ENCODE measurements at regions not wholly inside any gene's neighbourhood (a gene's known extent, or its start where the extent isn't known, plus 50 kb on each side); places are given as distances from the start of the nearest gene placed in this dataset.
A peak's percentile ranks its signal among the peaks of the same experiment; 100 is the strongest.
"Not testable (repeated sequence)": the region's sequence is repeated elsewhere in the genome, so short reads cannot be mapped to it uniquely, and the experiment has no call there.

DNA sequence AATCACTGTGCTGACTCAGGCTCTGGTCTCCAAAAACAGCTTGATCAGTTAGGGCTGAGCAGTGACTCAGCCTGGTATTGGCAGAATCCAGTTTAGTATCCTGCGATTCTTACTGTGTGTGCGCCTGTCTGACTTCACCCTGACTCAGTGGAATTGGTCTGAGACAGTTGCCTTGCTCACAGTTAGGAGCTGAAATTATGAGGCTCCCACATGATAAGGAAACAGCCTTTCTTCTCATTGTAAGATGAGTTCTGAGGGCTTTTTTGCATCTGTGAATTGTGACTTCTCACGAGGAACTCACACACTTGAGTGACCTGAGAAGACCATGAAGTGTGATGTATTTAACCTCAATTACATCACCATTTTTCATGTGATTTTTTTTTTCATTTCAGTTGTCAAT, 1282.4 kb downstream of the RPIA start:
- DNase-seq: not testable (repeated sequence)

DNA sequence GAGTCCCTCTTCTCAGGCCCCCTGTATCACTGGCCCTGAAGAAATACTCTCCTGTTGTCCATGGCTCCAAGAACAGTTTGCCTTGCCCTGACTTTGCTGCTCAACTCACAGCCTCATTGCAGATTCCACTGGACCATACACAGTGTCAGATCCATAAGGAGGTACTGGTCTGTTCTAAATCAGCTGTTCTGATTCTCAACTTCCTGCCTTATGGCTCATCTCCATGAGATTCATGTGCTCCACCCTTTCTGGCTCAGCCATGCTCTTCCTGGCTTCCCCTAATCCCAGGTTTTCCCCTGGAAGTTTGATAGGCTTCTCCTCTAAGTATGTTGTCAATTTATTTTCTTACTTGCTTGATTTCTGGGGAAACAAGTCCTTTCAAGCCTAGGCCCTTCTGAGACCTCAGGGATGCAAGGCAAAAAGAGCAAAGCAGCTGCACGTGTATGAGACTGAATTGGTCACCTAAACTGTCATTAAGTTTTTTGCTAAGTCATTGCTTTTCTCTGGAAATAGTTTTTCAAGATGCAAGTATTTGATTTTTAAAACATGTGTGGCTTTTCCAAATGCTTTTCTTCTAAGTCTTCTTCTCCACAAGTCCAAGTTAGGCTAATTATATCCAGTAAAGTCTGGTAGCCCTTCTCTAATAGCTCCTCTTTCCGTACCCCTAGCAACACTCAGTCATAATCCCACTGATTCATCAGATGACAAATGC, 1288.5 kb downstream of the RPIA start:
- DNase-seq: not testable (repeated sequence)

DNA sequence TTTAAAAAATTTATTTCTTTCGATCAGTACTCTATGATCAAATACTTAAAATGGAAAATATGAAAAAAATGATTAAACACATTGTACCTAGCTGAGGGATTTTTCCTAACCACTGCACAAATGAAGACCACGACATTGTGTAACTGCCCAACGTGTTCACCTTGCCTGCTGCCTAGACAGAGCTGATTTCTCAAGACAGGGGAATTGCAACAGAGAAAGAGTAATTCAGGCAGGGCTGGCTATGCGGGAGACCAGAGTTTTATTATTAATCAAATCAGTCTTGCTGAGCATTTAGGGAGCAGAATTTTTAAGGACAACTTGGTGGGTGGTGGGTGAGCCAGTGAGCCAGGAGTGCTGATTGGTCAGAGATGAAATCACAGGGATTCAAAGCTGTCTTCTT, 1290.8 kb downstream of the RPIA start:
- DNase-seq: not testable (repeated sequence)

DNA sequence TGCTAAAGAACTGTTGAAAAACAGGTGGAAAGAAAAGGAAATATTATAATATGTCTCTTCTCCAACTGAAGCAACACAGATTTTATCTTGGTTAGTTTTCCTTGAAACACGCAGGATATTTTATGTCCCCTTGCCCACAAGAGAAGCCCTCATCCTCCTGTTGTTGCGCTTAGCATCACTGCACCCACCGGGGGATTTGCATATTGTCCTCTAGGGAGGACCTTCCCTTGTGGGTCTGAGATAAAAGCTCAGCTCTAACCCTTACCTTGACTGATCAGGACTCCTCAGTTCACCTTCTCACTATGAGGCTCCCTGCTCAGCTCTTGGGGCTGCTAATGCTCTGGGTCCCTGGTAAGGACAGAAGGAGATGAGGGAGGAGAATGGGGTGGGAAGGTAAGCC, 1294.2 kb downstream of the RPIA start:
- not testable (repeated sequence) for DNase-seq

DNA sequence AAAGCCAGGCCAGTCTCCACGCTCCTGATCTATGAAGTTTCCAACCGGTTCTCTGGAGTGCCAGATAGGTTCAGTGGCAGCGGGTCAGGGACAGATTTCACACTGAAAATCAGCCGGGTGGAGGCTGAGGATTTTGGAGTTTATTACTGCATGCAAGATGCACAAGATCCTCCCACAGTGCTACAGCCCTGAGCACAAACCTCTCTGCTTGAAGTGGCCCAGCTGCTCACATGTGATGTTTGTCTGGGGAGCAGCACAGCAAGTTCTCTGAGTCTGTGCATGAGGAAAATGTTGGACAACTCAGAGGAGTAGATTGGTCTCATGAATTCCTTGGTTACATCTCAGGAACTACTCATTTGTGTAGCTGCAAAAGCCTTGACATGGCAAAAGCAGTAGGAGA, 1295.1 kb downstream of the RPIA start:
- not testable (repeated sequence) for DNase-seq

DNA sequence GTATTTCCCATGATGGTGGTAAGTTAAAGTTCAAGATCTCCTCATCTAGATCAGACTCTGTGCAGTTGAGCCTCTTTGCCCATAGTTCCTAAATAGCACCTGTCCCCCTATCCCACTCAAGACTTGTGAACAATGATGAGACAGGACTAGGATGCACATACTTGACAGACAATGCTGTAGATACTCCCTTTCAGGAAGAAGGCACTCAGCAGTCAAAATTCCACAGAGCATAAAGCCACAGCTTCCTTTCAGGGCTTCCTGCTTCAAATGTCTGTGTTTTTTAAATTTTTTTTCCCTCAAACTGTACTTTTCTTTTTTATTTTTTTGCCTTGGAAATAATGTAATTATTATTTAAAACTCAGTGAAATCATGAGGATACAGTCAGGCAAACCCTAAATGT, 1305.3 kb downstream of the RPIA start:
- DNase-seq: not testable (repeated sequence)

DNA sequence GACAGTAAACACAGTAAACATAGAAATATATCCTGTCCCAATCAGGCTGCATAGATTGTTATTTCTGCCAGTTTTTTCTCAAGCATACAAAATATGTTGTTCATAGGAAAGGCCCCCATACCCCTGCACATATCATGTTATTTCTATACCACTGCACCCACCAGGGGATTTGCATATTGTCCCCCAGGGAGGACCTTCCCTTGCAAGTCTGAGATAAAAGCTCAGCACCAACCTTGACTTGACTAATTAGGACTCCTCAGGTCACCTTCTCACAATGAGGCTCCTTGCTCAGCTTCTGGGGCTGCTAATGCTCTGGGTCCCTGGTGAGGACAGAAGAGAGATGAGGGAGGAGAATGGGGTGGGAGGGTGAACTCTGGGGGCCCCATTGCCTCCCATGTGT, 1313.1 kb downstream of the RPIA start:
- DNase-seq: not testable (repeated sequence)

DNA sequence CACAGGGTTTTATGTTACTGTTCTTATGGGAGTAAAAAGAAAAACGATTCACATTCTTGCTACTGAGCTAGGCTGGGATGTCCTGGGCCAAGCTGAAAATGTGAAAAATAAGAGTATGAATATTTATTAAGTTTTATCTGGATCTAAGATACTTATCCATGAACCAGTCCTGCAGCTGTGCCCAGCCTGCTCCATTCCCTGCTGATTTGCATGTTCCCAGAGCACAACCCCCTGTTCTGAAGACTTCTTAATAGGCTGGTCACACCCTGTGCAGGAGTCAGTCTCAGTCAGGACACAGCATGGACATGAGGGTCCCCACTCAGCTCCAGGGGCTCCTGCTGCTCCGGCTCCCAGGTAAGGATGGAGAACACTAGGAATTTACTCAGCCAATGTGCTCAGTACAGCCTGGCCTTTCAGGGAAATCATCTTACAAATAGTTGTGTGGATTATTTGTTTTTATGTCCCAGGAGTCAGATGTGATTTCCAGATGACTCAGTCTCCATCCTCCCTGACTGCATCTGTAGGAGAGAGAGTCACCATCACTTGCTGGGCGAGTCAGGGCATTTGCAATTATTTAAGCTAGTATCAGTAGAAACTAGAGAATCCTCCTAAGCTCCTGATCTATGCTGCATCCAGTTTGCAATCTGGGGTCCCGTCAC, 1319.1 kb downstream of the RPIA start:
- not testable (repeated sequence) for DNase-seq

DNA sequence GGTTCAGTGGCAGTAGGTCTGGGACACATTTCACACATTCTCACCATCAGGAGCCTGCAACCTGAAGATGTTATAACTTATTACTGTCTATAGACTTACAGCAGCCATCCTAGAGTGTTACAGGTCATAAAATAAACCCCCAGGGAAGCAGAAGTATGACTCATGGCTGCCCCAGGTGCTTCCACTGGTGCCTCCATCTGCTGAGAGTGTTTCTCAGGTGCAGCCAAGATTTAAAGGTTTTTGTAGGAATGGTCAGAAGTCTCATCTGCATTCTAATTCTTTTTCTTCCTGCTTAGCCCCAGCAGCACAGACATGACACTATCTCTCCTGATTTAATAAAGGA, 1319.6 kb downstream of the RPIA start:
- not testable (repeated sequence) for DNase-seq

DNA sequence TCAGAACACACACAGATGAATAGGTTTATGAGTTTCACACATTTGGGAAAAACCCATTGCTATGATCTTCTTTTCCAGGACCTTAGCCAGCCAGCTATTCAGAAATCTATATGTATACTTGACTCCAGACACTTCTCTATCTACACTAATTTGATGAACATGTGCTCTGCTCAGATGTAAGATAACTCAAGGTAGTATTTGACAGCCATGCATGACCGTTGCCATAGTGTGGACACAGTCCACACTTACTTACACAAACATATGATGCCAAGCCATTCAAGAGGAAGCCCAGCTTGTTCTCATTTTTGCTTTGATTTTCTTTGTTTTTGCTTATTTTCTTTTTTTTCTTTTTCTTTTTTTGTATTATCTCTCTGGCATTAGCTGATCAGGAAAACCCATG, 1328.4 kb downstream of the RPIA start:
- DNase-seq: not testable (repeated sequence)

DNA sequence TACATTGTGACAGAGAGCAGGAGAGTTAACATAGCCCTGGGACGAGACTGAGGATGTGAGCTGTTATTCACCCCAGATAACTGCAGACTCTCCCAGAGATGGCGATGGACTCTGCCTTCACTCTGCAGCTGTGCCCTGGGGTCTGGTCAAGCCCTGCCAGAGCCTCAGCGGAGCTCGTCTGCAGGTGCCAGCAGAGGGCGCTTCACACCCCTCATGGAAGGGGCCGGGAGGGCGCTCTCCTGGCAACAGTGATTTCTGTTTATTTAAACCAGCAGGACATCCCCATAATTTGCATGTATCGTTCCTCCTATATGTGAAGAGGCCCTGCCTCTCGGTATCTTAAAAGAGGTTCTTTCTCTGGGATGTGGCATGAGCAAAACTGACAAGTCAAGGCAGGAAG, 1329.8 kb downstream of the RPIA start:
- DNase-seq: not testable (repeated sequence)

DNA sequence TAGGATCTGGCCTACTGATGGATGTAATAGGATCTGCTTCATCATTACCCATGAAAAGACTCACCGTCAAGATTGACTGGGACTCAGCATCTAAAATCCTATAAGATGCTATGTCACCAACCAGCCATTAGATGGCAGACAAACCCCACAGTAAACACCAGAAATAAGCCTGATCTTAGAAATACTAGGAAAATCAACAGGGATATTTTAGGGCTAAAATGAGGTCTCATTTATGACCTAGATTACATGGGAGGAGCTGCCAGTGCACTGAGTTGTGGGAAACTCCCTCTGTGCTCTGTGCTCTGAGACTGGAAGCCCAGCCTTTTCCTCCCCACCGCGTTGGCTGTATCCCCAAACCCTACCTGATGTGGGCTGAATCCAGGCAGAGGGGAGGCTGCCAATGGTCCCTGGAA, 1335.8 kb downstream of the RPIA start:
- not testable (repeated sequence) for DNase-seq

DNA sequence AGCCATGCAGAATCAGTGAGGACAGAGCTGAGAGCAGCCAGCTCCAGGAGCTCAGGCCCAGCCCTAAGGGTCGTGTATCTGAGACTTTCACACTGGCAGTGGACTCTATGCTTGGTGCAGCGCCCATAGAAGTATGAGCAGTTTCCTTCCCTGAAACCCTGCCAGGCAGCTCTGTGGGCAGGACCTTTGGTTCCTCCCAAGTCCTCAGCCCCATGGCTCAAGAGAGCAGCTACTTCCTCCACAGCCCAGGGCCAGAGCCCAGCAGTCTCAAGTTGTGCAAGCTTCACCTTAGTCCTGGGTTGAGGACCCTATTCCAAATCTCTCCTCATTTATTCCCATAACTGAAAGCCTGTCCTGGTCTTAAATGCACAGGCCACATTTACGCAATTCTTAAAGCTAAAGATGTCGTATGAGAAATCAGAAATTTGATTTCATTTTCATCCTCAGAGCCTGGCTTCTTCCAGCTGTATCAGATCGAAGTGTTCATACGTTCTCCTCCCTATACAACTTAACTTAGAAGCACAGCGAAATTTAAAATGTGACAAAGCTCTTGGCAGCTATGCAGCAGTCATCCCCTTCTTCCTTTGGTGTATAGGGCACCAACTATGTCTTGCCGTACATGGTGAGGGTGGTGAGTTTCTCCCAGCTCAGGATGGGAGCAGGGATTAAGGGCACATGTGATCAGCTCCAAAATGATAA, 1337.1 kb downstream of the RPIA start:
- DNase-seq: not testable (repeated sequence)

DNA sequence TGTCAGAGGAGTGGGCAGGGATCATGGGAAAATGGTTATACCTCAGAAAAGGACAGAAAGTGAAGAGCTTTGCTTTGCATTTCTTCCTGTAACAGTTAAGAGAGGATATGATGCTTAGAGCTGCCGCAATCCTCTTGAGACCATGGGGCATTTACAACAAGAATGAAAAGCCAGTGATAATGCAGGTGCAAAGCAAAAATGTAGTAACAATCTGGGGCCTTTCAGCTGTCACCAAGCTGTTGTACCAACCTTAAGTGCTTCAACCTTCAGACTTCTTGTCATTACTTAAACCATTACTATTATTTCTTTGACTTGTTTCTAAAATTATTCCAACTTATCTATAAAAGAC, 1337.6 kb downstream of the RPIA start:
- DNase-seq: not testable (repeated sequence)

DNA sequence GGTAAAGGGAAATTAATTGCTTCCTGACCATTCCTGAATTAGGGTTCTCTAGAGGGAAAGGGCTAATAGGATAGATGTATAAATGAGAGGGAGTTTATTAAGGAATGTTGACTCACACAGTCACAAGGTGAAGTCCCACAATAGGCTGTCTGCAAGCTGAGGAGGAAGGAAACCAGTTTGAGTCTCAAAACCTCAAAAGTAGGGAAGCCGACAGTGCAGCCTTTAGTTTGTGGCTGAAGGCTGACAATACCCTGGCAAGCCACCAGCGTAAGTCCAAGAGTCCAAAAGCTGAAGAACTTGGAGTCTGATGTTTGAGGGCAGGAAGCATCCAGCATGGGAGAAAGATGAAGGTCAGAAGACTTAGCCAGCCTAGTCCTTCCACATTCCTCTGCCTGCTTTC, 1340.8 kb downstream of the RPIA start:
- not testable (repeated sequence) for DNase-seq

DNA sequence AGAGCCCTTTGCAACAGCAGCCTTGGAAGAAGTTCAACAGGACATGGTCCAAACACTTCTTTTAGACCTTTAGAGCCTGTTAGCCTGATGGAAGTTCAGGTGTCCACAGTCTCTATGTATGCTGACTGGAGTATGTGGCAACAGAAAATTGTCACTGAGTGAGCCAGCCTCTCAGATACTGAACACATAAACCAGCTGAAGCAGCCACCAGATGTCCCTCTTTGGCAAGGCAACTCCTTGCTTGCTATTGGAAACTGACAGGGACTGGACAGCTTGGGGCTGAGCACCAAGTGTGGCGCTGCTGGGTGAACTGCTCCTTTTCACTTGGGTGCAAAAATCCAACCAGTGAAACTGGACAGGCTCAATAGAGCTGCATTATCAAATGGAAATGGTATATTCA, 1344.9 kb downstream of the RPIA start:
- peak in 1 of 2 experiments; percentile 0 for DNase-seq

DNA sequence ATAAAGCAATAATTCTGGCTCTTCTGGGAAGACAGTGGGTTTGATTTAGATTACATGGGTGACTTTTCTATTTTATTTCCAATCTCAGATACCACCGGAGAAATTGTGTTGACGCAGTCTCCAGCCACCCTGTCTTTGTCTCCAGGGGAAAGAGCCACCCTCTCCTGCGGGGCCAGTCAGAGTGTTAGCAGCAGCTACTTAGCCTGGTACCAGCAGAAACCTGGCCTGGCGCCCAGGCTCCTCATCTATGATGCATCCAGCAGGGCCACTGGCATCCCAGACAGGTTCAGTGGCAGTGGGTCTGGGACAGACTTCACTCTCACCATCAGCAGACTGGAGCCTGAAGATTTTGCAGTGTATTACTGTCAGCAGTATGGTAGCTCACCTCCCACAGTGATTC, 1347.6 kb downstream of the RPIA start:
- not testable (repeated sequence) for DNase-seq

DNA sequence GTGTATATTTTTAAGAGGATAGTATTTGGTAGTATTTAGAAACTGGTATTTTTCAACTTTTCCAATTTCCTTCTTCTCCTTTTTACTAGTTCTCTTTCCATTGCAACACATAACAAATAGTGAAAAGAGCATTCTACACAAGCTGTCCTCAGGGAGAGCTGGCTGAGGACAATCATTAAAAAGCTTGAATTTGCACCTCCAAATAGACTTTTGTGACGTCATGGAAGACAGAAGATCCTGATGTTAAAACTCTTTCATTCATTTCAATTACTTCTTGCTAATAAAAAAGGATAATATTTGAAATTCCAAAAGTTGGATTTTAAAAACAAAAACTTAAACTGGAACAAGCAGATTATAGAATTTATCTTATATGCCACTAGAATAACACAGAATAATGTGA, 1356.3 kb downstream of the RPIA start:
- DNase-seq: not testable (repeated sequence)

DNA sequence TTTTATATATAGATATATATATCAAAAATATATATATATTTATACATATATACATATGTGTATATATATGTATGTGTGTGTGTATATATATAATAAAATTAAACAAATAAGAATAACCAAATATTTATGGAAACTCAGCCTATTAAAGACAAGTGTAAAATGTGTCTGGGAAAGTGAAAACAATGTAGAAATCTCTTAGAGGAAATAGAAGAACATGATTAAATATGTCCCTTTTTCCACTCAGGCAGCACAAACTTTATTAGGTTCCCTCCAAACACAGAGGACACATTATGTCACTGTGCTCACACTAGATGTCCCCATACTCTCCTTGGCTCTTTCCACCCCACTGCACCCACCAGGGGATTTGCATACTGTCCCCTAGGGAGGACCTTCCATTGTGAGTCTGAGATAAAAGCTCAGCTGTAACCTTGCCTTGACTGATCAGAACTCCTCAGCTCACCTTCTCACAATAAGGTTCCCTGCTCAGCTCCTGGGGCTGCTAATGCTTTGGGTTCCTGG, 1360.7 kb downstream of the RPIA start:
- not testable (repeated sequence) for DNase-seq

DNA sequence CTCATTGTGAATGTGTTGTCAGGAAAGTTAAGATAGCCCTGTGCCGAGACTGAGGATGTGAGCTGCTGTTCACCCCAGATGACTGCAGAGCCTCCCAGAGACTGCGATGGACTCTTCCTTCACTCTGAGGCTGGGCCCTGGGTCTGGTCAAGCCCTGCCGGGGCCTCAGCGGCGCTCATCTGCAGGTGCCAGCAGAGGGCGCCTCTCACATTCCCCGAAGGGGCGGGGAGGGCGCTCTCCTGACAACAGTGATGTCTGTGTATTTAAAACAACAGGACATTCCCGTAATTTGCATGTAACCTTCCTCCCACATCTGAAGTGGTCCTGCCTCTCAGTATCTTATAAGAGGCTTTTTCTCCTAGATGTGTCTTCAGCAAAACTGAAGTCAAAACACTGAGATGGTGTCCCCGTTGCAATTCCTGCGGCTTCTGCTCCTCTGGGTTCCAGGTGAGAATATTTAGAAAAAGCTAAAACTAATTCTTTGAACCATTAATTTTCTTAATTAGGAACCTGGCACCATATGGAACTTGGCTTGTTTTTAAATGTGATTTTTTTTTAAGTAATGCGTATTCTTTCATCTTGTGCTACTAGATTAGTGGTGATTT, 1377.9 kb downstream of the RPIA start:
- DNase-seq: peak in 1 of 2 experiments; percentile 46

DNA sequence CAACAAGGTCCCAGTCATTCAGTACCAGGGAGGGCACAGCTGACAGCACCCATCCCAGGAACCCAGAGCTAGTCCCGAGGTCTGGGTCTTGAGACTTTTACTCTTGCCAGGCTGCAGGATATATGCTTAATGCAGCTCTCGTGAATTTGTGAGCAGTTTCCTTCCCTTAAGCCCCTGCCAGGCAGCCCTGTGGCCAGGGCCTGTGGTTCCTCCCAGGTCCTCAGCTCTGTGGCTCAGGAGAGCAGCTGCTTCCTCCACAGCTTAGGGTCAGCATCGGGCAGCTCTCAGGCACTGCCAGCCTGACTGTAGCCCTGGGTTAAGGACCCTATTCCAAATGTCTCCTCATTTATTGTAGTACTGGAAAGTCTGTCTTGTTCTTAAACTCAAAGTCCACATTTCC, 1384.8 kb downstream of the RPIA start:
- no peak for DNase-seq

DNA sequence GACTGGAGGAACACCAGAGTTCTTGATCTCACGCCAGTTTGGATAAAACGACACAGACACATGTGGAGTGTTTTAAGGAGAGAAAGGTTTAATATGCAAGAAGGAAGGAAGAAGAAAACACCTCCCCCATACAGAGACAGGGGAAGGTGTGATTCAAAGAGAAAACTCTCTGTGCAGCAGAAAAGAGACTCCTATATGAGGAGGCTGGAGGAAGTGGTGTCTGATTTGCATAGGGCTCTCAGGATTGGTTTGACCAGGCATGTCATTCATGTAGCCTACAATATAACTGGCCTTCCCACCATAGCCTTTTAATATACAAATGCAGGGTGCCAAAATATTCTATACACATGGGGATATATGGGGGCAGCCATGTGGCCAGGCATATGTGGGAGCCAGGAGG, 1386.5 kb downstream of the RPIA start:
- no peak for DNase-seq

DNA sequence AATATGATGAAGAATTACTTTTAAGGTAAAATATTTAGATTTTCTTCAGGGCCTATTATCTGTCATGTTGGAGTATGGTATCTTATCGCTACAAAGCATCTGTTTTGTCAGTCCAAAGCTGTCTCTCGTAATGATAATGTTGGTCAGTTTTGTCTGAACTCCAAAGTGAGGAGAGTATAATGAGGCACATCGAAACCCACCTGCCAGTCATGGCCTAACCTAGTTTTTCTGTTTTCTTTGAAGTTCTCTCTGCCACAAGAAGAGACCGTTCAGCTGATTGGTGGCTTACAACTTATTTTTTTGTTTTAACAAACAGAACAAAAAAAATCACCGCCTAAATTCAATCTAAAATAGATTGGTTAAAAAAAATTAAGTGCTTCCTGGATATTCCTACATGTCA, 1387.9 kb downstream of the RPIA start:
- no peak for DNase-seq
